ENCODE measurements at regions not wholly inside any gene's neighbourhood (a gene's known extent, or its start where the extent isn't known, plus 50 kb on each side); places are given as distances from the start of the nearest gene placed in this dataset.

GRCh38 chr6:45795678-45796077 lies 220.0 kb downstream of the CLIC5 start:
- no peaks in the 10 kb centered on the region for H3K27me3 Mint-ChIP-seq
- POLR2A ChIA-PET = no interaction called here
- TF ChIP-seq CTCF (IDR thresholded peaks at IDR 0.05) = no peak
- no peak overlapping the region for H3K4me3 Mint-ChIP-seq
- H3K36me3 Mint-ChIP-seq (ENCODE audit: low read depth) = no peaks in the 10 kb centered on the region
- DNase-seq (no peak), ATAC-seq (ENCODE audit: low read depth) (no peak)
- no peaks in the 10 kb centered on the region for H3K9me3 Mint-ChIP-seq
- no peak overlapping the region for H3K27ac Mint-ChIP-seq
- intact Hi-C loops (cut with micrococcal nuclease) = no loop called here
- CTCF ChIA-PET = no interaction called here
- no peaks in the 10 kb centered on the region for H3K4me1 Mint-ChIP-seq

- Mint-ChIP-seq H3K27ac (no peak overlapping the region), H3K9me3 (no peaks in the 10 kb centered on the region), H3K4me3 (no peak overlapping the region), H3K36me3 (ENCODE audit: low read depth) (no peaks in the 10 kb centered on the region), H3K27me3 (no peaks in the 10 kb centered on the region), H3K4me1 (no peaks in the 10 kb centered on the region)
- ChIA-PET POLR2A (no interaction called here), CTCF (no interaction called here)
- intact Hi-C loops (cut with micrococcal nuclease) = no loop called here
- DNase-seq (no peak), ATAC-seq (ENCODE audit: low read depth) (no peak)
- TF ChIP-seq CTCF (IDR thresholded peaks at IDR 0.05) = no peak
Observed at GRCh38 chr6:45794465-45794864, 221.2 kb downstream of the CLIC5 start.

- no peaks in the 10 kb centered on the region for H3K9me3 Mint-ChIP-seq
- H3K4me1 Mint-ChIP-seq = no peaks in the 10 kb centered on the region
- ChIA-PET CTCF (no interaction called here), POLR2A (no interaction called here)
- intact Hi-C loops (cut with micrococcal nuclease) = no loop called here
- no peak overlapping the region for H3K27ac Mint-ChIP-seq
- H3K36me3 Mint-ChIP-seq (ENCODE audit: low read depth) = no peaks in the 10 kb centered on the region
- H3K4me3 Mint-ChIP-seq = no peak overlapping the region
- no peaks in the 10 kb centered on the region for H3K27me3 Mint-ChIP-seq
- TF ChIP-seq CTCF (IDR thresholded peaks at IDR 0.05) = no peak
- no peak for ATAC-seq (ENCODE audit: low read depth)
- no peak for DNase-seq
Observed at GRCh38 chr6:45791211-45792168, 224.2 kb downstream of the CLIC5 start.

GRCh38 chr6:45789238-45789637 lies 226.4 kb downstream of the CLIC5 start:
- intact Hi-C loops (cut with micrococcal nuclease) = no loop called here
- no peaks in the 10 kb centered on the region for H3K36me3 Mint-ChIP-seq (ENCODE audit: low read depth)
- ChIA-PET CTCF (no interaction called here), POLR2A (no interaction called here)
- no peaks in the 10 kb centered on the region for H3K4me1 Mint-ChIP-seq
- H3K9me3 Mint-ChIP-seq = no peaks in the 10 kb centered on the region
- H3K27me3 Mint-ChIP-seq = peaks cover 5% of the 10 kb centered on the region
- DNase-seq (no peak), ATAC-seq (ENCODE audit: low read depth) (no peak)
- H3K4me3 Mint-ChIP-seq = no peak overlapping the region
- no peak for TF ChIP-seq CTCF (IDR thresholded peaks at IDR 0.05)
- H3K27ac Mint-ChIP-seq = no peak overlapping the region

GRCh38 chr6:45787384-45787783 lies 228.3 kb downstream of the CLIC5 start:
- no peak for DNase-seq
- no peak for ATAC-seq (ENCODE audit: low read depth)

More at GRCh38 chr6:45787384-45787783, 228.3 kb downstream of the CLIC5 start:
- TF ChIP-seq CTCF (IDR thresholded peaks at IDR 0.05) = no peak
- Mint-ChIP-seq H3K4me3 (no peak overlapping the region), H3K27ac (no peak overlapping the region), H3K27me3 (peaks cover 5% of the 10 kb centered on the region), H3K4me1 (no peaks in the 10 kb centered on the region), H3K9me3 (no peaks in the 10 kb centered on the region), H3K36me3 (ENCODE audit: low read depth) (no peaks in the 10 kb centered on the region)
- CTCF ChIA-PET = no interaction called here
- intact Hi-C loops (cut with micrococcal nuclease) = no loop called here
- POLR2A ChIA-PET = no interaction called here

Measured in activated B cell treated with CpG ODN at 0.5 μM for 24 hours (primary cell).